BJ (cell line): ENCODE measurements at regions not wholly inside any gene's neighbourhood (a gene's known extent, or its start where the extent isn't known, plus 50 kb on each side); places are given as distances from the start of the nearest gene placed in this dataset.

Source experiments
- CTCF ChIA-PET: fragments of 350-600 bp; formaldehyde crosslinking; extraction: SDS; loops from one replicate; lab custom pipeline; 2021; ENCODE audit warnings: antibody characterized with exemption, inconsistent platforms; lab: Yijun Ruan, JAX
- POLR2A ChIA-PET: fragments of 300-600 bp; sonication (Branson Sonifier 250); formaldehyde crosslinking; extraction: SDS; loops from one replicate; lab custom pipeline; 2021; ENCODE audit warnings: antibody characterized with exemption; lab: Charles Lee
- DNase-seq: peaks from one replicate; pipeline ENCODE4 v3.0.0-alpha.2; 2011; ENCODE audit warnings: low read depth
- H3K27me3 ChIP-seq: 2 replicates; pipeline ENCODE4 v1.6.0; 2011; ENCODE audit warnings: low read length; ENCODE audit not compliant: control insufficient read depth, insufficient read depth
- H3K36me3 ChIP-seq: 2 replicates; pipeline ENCODE4 v1.5.1; 2011; ENCODE audit warnings: low read length; ENCODE audit not compliant: control insufficient read depth, insufficient read depth
- H3K4me3 ChIP-seq: 2 replicates; pipeline ENCODE4 v1.5.1; 2011; ENCODE audit warnings: low read depth, mild to moderate bottlenecking, control low read depth, low read length
- CTCF ChIP-seq: IDR thresholded peaks from 2 replicates; pipeline ENCODE4 v1.5.1; 2011; ENCODE audit warnings: low read depth, mild to moderate bottlenecking, control low read depth, inconsistent platforms, low read length, moderate library complexity; ENCODE audit not compliant: insufficient read depth

DNA sequence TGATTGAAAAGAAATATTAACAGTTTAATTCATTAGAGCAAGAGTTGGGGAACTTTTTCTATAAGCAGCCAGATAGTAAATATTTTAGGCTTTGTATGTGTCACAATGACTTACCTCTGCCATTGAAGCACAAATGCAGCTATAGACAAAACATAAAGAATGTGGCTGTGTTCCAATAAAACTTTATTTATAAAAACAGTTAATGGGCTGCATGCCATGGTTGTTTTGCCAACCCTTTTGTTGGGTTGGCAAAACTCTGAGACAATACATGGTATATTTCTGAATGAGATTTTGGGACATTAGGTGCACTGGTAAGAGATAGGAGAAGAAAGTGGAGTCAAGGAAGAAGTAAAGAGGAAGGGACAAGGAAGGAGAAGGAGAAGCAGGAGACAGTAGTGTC, 61.8 kb upstream of the CERS6 start:
- ChIA-PET POLR2A (no interaction called here), CTCF (no interaction called here)
- Histone ChIP-seq H3K27me3 (no peaks in the 10 kb centered on the region), H3K36me3 (no peaks in the 10 kb centered on the region), H3K4me3 (no peak overlapping the region)
- no peak for DNase-seq
- no peak for TF ChIP-seq CTCF

GRCh38 chr2:168396131-168396530, 59.9 kb upstream of the CERS6 start:
- POLR2A ChIA-PET, result no interaction called here
- CTCF ChIA-PET, result interaction anchor here (0.6 kb wide), 1 partner anchor 310 kb away, joined by 4 read pairs; no protein-coding TSS in a partner anchor
- no peak for TF ChIP-seq CTCF
- H3K27me3 ChIP-seq, result no peaks in the 10 kb centered on the region
- no peaks in the 10 kb centered on the region for H3K36me3 ChIP-seq
- DNase-seq, result peak; percentile 19
- no peak overlapping the region for H3K4me3 ChIP-seq

DNA sequence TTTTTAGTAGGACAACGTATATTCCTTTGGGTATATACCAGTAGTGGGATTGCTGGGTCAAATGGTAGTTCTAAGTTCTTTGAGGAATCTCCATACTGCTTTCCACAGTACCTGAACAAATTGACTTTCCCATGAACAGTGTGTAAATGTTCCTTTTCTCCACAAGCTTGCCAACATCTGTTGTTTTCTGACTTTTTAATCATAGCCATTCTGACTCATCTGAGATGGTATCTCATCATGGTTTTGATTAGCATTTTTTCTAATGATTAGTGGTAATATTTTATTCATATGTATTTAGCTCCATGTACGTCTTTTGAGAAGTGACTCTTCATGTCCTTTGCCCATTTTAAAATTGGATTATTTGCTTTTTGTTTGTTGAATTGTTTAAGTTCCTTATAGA, 58.4 kb upstream of the CERS6 start:
- TF ChIP-seq CTCF, result no peak
- Histone ChIP-seq H3K27me3 (no peaks in the 10 kb centered on the region), H3K36me3 (no peaks in the 10 kb centered on the region), H3K4me3 (no peak overlapping the region)
- no peak for DNase-seq
- POLR2A ChIA-PET, result no interaction called here
- CTCF ChIA-PET, result no interaction called here

- Histone ChIP-seq H3K27me3 (no peaks in the 10 kb centered on the region), H3K4me3 (no peak overlapping the region), H3K36me3 (no peaks in the 10 kb centered on the region)
- DNase-seq, result no peak
- TF ChIP-seq CTCF, result no peak
- POLR2A ChIA-PET, result no interaction called here
- CTCF ChIA-PET, result no interaction called here
These were observed 55.0 kb upstream of the CERS6 start for GRCh38 chr2:168401048-168401556.

- ChIA-PET POLR2A (no interaction called here), CTCF (no interaction called here)
- DNase-seq, result no peak
- Histone ChIP-seq H3K27me3 (no peaks in the 10 kb centered on the region), H3K4me3 (no peak overlapping the region), H3K36me3 (no peaks in the 10 kb centered on the region)
- TF ChIP-seq CTCF, result no peak
These were observed 54.3 kb upstream of the CERS6 start for GRCh38 chr2:168401771-168402170.
